ENCODE measurements at regions not wholly inside any gene's neighbourhood (a gene's known extent, or its start where the extent isn't known, plus 50 kb on each side); places are given as distances from the start of the nearest gene placed in this dataset.
"Not testable (repeated sequence)": the region's sequence is repeated elsewhere in the genome, so short reads cannot be mapped to it uniquely, and the experiment has no call there.

- not testable (repeated sequence) for H3K4me3 Mint-ChIP-seq; H3K4me1 Mint-ChIP-seq; H3K27me3 Mint-ChIP-seq; H3K36me3 Mint-ChIP-seq (ENCODE audit: low read depth); H3K27ac Mint-ChIP-seq; ATAC-seq (replicated peaks)
- H3K9me3 Mint-ChIP-seq = peaks cover 25% of the 10 kb centered on the region
Observed at GRCh38 chr18:29723486-29723885, 1319.1 kb downstream of the DSC3 start.

GRCh38 chr18:29715960-29716359 is 1326.6 kb downstream of the DSC3 start:
- H3K27me3 Mint-ChIP-seq; H3K4me3 Mint-ChIP-seq; H3K36me3 Mint-ChIP-seq (ENCODE audit: low read depth); H3K4me1 Mint-ChIP-seq; H3K27ac Mint-ChIP-seq; ATAC-seq (replicated peaks): not testable (repeated sequence)
- peaks cover 20% of the 10 kb centered on the region for H3K9me3 Mint-ChIP-seq

GRCh38 chr18:29712785-29713184 is 1329.8 kb downstream of the DSC3 start:
- ATAC-seq (replicated peaks) = no peak
- no peaks in the 10 kb centered on the region for H3K4me1 Mint-ChIP-seq

GRCh38 chr18:29711932-29712331 is 1330.6 kb downstream of the DSC3 start:
- no peak overlapping the region for H3K27ac Mint-ChIP-seq
- no peak for ATAC-seq (replicated peaks)
- H3K4me3 Mint-ChIP-seq = no peak overlapping the region
- no peaks in the 10 kb centered on the region for H3K27me3 Mint-ChIP-seq
- no peaks in the 10 kb centered on the region for H3K36me3 Mint-ChIP-seq (ENCODE audit: low read depth)
- H3K9me3 Mint-ChIP-seq = peaks cover 21% of the 10 kb centered on the region
- no peaks in the 10 kb centered on the region for H3K4me1 Mint-ChIP-seq

More at GRCh38 chr18:29712785-29713184, 1329.8 kb downstream of the DSC3 start:
- Mint-ChIP-seq H3K36me3 (ENCODE audit: low read depth) (no peaks in the 10 kb centered on the region), H3K27ac (no peak overlapping the region), H3K27me3 (no peaks in the 10 kb centered on the region), H3K9me3 (peaks cover 20% of the 10 kb centered on the region), H3K4me3 (no peak overlapping the region)

- H3K36me3 Mint-ChIP-seq (ENCODE audit: low read depth) = no peaks in the 10 kb centered on the region
- H3K27ac Mint-ChIP-seq = no peak overlapping the region
- H3K27me3 Mint-ChIP-seq = no peaks in the 10 kb centered on the region
- peaks cover 12% of the 10 kb centered on the region for H3K9me3 Mint-ChIP-seq
- no peaks in the 10 kb centered on the region for H3K4me1 Mint-ChIP-seq
- no peak overlapping the region for H3K4me3 Mint-ChIP-seq
- ATAC-seq (replicated peaks) = no peak
Observed at GRCh38 chr18:29693334-29693733, 1349.2 kb downstream of the DSC3 start.

- Mint-ChIP-seq H3K27me3 (no peaks in the 10 kb centered on the region), H3K9me3 (peaks cover 25% of the 10 kb centered on the region), H3K4me3 (no peak overlapping the region), H3K4me1 (no peaks in the 10 kb centered on the region), H3K36me3 (ENCODE audit: low read depth) (no peaks in the 10 kb centered on the region), H3K27ac (no peak overlapping the region)
- no peak for ATAC-seq (replicated peaks)
Observed at GRCh38 chr18:29681578-29681977, 1361.0 kb downstream of the DSC3 start.

- Mint-ChIP-seq H3K27me3 (no peaks in the 10 kb centered on the region), H3K4me1 (no peaks in the 10 kb centered on the region), H3K27ac (no peak overlapping the region), H3K4me3 (no peak overlapping the region), H3K9me3 (peaks cover 6% of the 10 kb centered on the region), H3K36me3 (ENCODE audit: low read depth) (no peaks in the 10 kb centered on the region)
- ATAC-seq (replicated peaks) = no peak
Observed at GRCh38 chr18:29664278-29665036, 1378.1 kb downstream of the DSC3 start.

GRCh38 chr18:29661924-29662323 is 1380.6 kb downstream of the DSC3 start:
- Mint-ChIP-seq H3K4me1 (no peaks in the 10 kb centered on the region), H3K27ac (no peak overlapping the region), H3K9me3 (peaks cover 17% of the 10 kb centered on the region), H3K36me3 (ENCODE audit: low read depth) (no peaks in the 10 kb centered on the region), H3K4me3 (no peak overlapping the region), H3K27me3 (no peaks in the 10 kb centered on the region)
- no peak for ATAC-seq (replicated peaks)

GRCh38 chr18:29660777-29661176 is 1381.8 kb downstream of the DSC3 start:
- Mint-ChIP-seq H3K9me3 (peaks cover 25% of the 10 kb centered on the region), H3K4me3 (no peak overlapping the region), H3K27ac (no peak overlapping the region), H3K27me3 (no peaks in the 10 kb centered on the region), H3K36me3 (ENCODE audit: low read depth) (no peaks in the 10 kb centered on the region), H3K4me1 (no peaks in the 10 kb centered on the region)
- ATAC-seq (replicated peaks) = no peak

GRCh38 chr18:29653671-29654215 is 1388.8 kb downstream of the DSC3 start:
- Mint-ChIP-seq H3K27me3 (no peaks in the 10 kb centered on the region), H3K27ac (no peak overlapping the region), H3K4me1 (no peaks in the 10 kb centered on the region), H3K9me3 (peaks cover 32% of the 10 kb centered on the region), H3K4me3 (no peak overlapping the region), H3K36me3 (ENCODE audit: low read depth) (no peaks in the 10 kb centered on the region)
- no peak for ATAC-seq (replicated peaks)

- Mint-ChIP-seq H3K4me1 (no peaks in the 10 kb centered on the region), H3K36me3 (ENCODE audit: low read depth) (no peaks in the 10 kb centered on the region), H3K27ac (no peak overlapping the region), H3K4me3 (no peak overlapping the region), H3K27me3 (no peaks in the 10 kb centered on the region), H3K9me3 (peaks cover 28% of the 10 kb centered on the region)
- ATAC-seq (replicated peaks) = no peak
Observed at GRCh38 chr18:29652797-29653196, 1389.7 kb downstream of the DSC3 start.

- Mint-ChIP-seq H3K4me3 (no peak overlapping the region), H3K27me3 (no peaks in the 10 kb centered on the region), H3K27ac (no peak overlapping the region), H3K4me1 (no peaks in the 10 kb centered on the region), H3K9me3 (peaks cover 21% of the 10 kb centered on the region), H3K36me3 (ENCODE audit: low read depth) (no peaks in the 10 kb centered on the region)
- ATAC-seq (replicated peaks) = no peak
Observed at GRCh38 chr18:29651122-29651680, 1391.3 kb downstream of the DSC3 start.

GRCh38 chr18:29648891-29649290 is 1393.7 kb downstream of the DSC3 start:
- no peak for ATAC-seq (replicated peaks)
- Mint-ChIP-seq H3K4me3 (no peak overlapping the region), H3K27ac (no peak overlapping the region), H3K36me3 (ENCODE audit: low read depth) (no peaks in the 10 kb centered on the region), H3K4me1 (no peaks in the 10 kb centered on the region), H3K27me3 (no peaks in the 10 kb centered on the region), H3K9me3 (peaks cover 17% of the 10 kb centered on the region)

- ATAC-seq (replicated peaks) = no peak
- no peak overlapping the region for H3K4me3 Mint-ChIP-seq
- no peaks in the 10 kb centered on the region for H3K36me3 Mint-ChIP-seq (ENCODE audit: low read depth)
- no peaks in the 10 kb centered on the region for H3K27me3 Mint-ChIP-seq
- H3K4me1 Mint-ChIP-seq = no peaks in the 10 kb centered on the region
- H3K9me3 Mint-ChIP-seq = peaks cover 14% of the 10 kb centered on the region
- H3K27ac Mint-ChIP-seq = no peak overlapping the region
Observed at GRCh38 chr18:29647700-29648099, 1394.8 kb downstream of the DSC3 start.

GRCh38 chr18:29644276-29644675 is 1398.3 kb downstream of the DSC3 start:
- no peak overlapping the region for H3K4me3 Mint-ChIP-seq
- H3K27me3 Mint-ChIP-seq = no peaks in the 10 kb centered on the region

More at GRCh38 chr18:29644276-29644675, 1398.3 kb downstream of the DSC3 start:
- no peaks in the 10 kb centered on the region for H3K36me3 Mint-ChIP-seq (ENCODE audit: low read depth)
- H3K9me3 Mint-ChIP-seq = peaks cover 12% of the 10 kb centered on the region
- no peak for ATAC-seq (replicated peaks)
- H3K4me1 Mint-ChIP-seq = no peaks in the 10 kb centered on the region
- no peak overlapping the region for H3K27ac Mint-ChIP-seq

All from activated T-helper 17 cell treated with anti-CD3 and anti-CD28 coated beads, Interleukin-2, amount 50 U/mL, for 72 hours (primary cell).